ENCODE measurements at regions not wholly inside any gene's neighbourhood (a gene's known extent, or its start where the extent isn't known, plus 50 kb on each side); places are given as distances from the start of the nearest gene placed in this dataset.

GRCh38 chr18:60502591-60502990 lies 130.0 kb upstream of the MC4R start:
- Histone ChIP-seq H3K23ac (ENCODE audit: insufficient read length, low read depth, low read length) (no peak overlapping the region), H3K4me2 (ENCODE audit: insufficient read depth, insufficient read length, low read length) (no peak overlapping the region), H3K27ac (ENCODE audit: insufficient read length, low read depth, low read length) (no peak overlapping the region), H3T11ph (ENCODE audit: low read length) (no peak overlapping the region), H3K56ac (ENCODE audit: insufficient read length, low read depth, low read length) (no peak overlapping the region), H3K9ac (ENCODE audit: extremely low read depth, insufficient read length, low read length) (no peak overlapping the region), H2BK5ac (ENCODE audit: insufficient read length, low read length) (no peak overlapping the region), H2AK5ac (ENCODE audit: insufficient read length, low read length) (no peak overlapping the region), H3K14ac (ENCODE audit: insufficient read depth, low read length) (no peak overlapping the region), H4K5ac (ENCODE audit: insufficient read length, low read depth, low read length) (no peak overlapping the region), H3K4ac (ENCODE audit: low read depth, low read length) (no peak overlapping the region), H2BK20ac (ENCODE audit: low read depth, low read length, poor library complexity, severe bottlenecking) (no peak overlapping the region), H3K18ac (ENCODE audit: insufficient read length, low read depth, low read length) (no peak overlapping the region), H3K79me1 (ENCODE audit: insufficient read depth, low read depth, low read length, poor library complexity, severe bottlenecking) (no peaks in the 10 kb centered on the region), H4K8ac (replicated peaks; ENCODE audit: insufficient read length, low read depth, low read length) (no peak overlapping the region), H2BK15ac (ENCODE audit: low read depth, low read length) (no peak overlapping the region), H3K23me2 (ENCODE audit: insufficient read length, low read depth, low read length, poor library complexity, severe bottlenecking) (no peaks in the 10 kb centered on the region), H3K4me1 (ENCODE audit: insufficient read depth, low read length) (no peaks in the 10 kb centered on the region), H4K91ac (ENCODE audit: insufficient read length, low read depth, low read length) (no peak overlapping the region), H3K9me3 (ENCODE audit: control insufficient read depth, low read depth, low read length) (no peaks in the 10 kb centered on the region), H4K20me1 (ENCODE audit: control insufficient read depth, insufficient read depth, insufficient read length) (no peaks in the 10 kb centered on the region), H3K27me3 (ENCODE audit: insufficient read depth, low read length) (no peaks in the 10 kb centered on the region), H2BK120ac (ENCODE audit: low read depth, low read length, poor library complexity, severe bottlenecking) (no peak overlapping the region), H2AFZ (ENCODE audit: low read length) (no peak overlapping the region), H3K79me2 (ENCODE audit: insufficient read depth, low read length) (no peaks in the 10 kb centered on the region), H2BK12ac (ENCODE audit: insufficient read length, low read depth, low read length) (no peak overlapping the region)
- H3K27ac Mint-ChIP-seq = no peak overlapping the region
- WGBS (ENCODE audit: extremely low coverage, insufficient read length, low lambda C conversion rate) = 100% methylated on average over 1 of the region's 5 CpGs
- H3K4me3 Mint-ChIP-seq = no peak overlapping the region
- no peaks in the 10 kb centered on the region for H3K9me3 Mint-ChIP-seq
- H3K27me3 Mint-ChIP-seq (ENCODE audit: low read depth) = peaks cover 6% of the 10 kb centered on the region
- H3K36me3 Mint-ChIP-seq (ENCODE audit: insufficient read depth in 1 of 3, low read depth in 3 of 3) = no peaks in the 10 kb centered on the region
- H3K4me1 Mint-ChIP-seq = no peaks in the 10 kb centered on the region
- TF ChIP-seq, protein P1, sequence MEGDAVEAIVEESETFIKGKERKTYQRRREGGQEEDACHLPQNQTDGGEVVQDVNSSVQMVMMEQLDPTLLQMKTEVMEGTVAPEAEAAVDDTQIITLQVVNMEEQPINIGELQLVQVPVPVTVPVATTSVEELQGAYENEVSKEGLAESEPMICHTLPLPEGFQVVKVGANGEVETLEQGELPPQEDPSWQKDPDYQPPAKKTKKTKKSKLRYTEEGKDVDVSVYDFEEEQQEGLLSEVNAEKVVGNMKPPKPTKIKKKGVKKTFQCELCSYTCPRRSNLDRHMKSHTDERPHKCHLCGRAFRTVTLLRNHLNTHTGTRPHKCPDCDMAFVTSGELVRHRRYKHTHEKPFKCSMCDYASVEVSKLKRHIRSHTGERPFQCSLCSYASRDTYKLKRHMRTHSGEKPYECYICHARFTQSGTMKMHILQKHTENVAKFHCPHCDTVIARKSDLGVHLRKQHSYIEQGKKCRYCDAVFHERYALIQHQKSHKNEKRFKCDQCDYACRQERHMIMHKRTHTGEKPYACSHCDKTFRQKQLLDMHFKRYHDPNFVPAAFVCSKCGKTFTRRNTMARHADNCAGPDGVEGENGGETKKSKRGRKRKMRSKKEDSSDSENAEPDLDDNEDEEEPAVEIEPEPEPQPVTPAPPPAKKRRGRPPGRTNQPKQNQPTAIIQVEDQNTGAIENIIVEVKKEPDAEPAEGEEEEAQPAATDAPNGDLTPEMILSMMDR (conservative IDR thresholded peaks at IDR 0.05) = no peak
- no peak for DNase-seq
